Hippocampal formation (tissue), 2 donors: ENCODE measurements at regions not wholly inside any gene's neighbourhood (a gene's known extent, or its start where the extent isn't known, plus 50 kb on each side); places are given as distances from the start of the nearest gene placed in this dataset.
"Not testable (repeated sequence)": the region's sequence is repeated elsewhere in the genome, so short reads cannot be mapped to it uniquely, and the experiment has no call there.

ENCODE experiments used
- DNase-seq, 2 donors: peaks; one replicate each; lab custom pipeline; 2025; lab: John Stamatoyannopoulos, UW

DNA sequence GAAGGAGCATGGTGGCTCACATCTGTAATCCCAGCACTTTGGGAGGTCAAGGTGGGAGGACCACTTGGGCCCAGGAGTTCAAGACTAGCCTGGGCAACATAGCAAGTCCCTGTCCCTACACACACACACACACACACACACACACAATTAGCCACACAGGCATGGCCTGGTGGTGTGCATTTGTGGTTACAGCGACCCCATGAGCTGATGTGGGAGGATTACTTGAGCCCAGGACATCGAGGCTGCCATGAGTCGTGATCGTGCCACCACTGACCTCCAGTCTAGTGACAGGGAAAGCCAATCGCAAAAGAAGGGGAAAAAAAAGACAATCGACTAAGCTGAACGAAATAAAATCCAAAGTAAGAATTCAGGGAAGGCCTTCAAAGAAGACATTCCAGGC lies 67.9 kb downstream of the TBX3 start:
- no peak for DNase-seq

DNA sequence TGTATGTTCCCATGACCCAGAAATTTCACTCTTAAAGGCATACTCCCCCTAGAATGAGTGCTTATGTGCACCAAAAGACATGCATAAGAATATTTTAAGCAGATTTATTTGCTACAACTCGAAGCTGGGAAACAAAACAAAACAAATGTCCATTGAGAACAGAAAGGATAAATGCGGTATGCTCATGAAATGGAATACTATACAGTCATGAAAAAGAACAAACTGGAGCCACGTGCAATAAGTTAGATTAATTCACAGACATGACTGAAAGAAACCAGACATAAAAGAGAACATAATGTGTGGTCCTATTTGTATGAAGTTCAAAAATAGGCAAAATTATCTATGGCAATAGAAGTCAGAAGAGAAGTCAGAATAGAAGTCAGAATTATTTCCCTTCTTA lies 69.9 kb downstream of the TBX3 start:
- DNase-seq: no peak

DNA sequence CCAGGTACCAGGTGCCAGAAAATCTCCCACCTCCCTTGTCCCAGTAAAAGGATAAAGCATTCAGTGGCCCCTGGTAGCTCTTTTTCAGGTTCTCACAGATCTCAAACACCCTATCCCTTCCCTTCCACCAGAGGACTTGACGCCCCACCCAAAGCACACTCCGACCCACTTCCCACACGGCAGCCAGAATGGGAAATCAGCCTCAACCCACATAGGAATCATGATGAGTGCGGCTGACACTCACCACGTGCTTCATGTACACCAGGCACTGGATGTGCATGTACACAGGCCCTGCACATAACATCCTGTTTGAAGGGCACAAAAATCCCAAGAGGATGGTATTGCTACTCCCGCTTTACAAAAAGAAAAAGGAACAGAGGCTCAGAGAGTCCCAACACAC lies 71.9 kb downstream of the TBX3 start:
- DNase-seq: no peak

DNA sequence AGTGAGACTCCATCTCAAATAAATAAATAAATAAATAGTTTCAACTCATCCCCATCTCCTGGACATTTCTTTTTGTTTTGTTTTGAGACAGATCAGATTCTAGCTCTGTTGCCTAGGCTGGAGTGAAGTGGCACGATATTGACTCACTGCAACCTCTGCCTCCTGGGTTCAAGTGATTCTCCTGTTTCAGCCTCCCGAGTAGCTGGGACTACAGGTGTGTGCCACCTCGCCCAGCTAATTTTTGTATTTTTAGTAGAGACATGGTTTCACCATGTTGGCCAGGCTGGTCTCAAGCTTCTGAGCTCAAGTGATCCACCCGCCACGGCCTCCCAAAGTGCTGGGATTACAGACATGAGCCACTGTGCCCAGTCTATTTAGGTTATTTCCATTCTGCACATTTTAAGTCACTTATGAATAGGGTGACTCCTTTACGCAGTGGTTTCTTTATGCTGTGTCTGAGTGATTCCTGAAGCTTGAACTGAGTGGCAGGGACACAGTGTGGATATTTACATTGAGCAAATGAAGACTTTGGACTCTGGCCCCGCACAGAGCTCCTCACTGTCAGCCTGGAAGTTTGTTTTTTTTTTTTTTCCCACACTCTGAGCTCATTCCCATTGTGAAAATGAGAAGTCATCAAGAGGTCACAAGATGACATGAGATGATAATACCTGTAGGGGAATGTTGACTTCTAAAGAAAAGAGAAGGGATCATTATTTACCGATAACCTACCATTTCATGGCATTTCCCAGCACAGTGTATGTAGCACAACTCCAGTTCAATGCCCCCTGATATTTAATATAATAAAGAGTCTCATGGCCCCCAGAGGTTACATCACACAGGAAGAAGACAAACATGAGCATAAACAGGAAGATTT lies 72.6 kb downstream of the TBX3 start:
- no peak for DNase-seq

DNA sequence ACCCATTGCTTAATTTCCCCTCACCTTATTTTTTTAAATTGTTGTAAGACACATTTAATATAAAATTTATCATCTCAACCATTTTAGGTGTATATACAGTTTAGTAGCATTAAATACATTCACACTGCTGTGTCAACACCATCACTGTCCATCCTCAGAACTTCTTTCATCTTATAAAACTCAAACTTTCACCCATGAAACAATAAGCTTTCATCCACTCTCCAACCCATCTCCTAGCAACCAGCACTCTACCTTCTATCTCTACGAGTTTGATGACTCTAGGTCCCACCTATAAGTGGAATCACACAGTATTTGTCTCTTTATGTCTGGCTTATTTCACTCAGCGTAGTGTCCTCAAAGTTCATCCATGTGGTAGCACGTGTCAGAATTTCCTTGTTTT lies 75.5 kb downstream of the TBX3 start:
- no peak for DNase-seq

DNA sequence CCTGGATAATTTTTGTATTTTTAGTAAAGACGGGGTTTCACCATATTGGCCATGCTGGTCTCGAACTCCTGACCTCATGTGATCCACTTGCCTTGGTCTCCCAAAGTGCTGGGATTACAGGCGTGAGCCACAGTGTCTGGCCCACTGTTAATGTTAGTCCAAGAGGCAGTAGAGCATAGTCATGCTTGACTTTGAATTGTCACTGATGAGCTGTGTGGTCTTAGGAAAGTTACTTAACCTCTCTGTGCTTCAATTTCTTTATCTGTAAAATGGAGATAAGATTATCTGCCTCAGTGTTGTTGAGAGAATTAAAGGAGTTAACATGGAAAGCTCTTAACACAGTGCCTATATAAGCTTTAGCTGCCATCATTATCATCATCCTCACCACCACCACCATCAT lies 78.1 kb downstream of the TBX3 start:
- no peak for DNase-seq

DNA sequence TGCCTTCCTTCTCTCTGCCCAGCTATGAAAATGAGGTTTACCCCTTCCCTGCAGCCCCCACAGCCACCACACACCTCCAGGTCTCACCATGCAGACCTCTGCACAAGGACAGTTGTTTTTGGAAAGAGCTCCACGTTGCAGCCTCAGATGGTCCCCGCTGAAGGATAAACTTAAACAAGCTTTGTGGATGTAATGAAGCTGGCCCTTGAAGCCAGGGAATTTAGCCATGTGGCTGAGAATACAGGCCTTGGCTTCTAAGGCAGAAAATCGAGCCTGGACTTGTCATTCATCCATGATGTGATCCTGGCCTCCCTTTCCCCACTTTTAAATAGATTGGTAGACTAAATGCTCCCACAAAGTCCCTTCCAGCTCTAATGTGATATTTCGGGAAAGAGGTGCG lies 79.4 kb downstream of the TBX3 start:
- DNase-seq: no peak

DNA sequence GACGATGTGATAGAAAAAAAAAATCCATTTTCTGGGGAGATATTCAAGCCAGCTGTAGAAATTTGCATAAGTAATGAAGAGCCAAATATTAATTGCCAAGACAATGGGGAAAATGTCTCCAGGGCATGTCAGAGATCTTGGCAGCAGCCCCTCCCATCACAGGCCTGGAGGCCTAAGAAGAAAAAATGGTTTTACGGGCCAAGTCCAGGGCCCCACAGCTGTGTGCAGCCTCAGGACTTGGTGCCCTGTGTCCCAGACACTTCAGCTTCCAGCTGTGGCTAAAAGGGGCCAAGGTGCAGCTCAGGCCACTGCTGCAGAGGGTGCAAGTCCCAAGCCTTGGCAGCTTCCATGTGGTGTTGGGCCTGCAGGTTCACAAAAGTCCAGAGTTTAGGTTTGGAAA lies 83.4 kb downstream of the TBX3 start:
- DNase-seq: not testable (repeated sequence)

DNA sequence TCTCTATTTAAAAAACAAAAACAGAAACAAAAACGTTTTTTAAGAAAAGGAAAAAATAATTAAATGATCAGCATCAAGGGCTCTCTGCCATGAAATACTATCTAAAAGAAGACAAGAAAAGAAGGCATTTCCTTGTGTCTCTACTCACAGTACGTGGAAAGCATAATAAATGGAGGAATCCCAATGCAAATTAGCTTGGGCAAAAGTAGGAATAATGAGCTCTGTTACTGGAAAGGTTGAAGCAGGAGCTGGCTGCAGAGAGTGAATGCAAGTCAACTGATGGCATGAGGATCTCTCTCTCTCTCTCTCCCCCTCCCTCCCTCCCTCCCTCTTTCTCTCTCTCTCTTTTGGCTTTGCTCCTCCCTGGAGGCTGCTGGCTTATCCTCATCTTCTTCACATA lies 85.9 kb downstream of the TBX3 start:
- DNase-seq: no peak

DNA sequence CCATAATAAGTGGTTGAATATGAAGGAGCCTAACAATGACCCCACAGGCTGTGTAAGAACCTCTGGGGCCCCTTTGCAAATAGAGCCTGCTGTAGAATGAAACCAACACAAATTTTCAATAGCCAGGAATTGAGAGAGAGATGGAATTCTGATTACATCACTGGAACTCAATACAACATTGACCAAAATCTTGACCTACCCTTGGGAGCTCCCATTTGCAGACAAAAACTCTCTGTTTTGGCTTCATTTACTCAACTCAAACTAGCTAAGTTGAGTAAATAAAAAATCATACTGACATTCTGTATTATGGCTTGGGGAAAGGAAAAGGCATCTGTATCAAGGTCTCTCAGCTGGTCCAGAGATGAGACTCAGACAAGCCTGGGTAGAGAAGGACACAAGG lies 91.0 kb downstream of the TBX3 start:
- no peak for DNase-seq

DNA sequence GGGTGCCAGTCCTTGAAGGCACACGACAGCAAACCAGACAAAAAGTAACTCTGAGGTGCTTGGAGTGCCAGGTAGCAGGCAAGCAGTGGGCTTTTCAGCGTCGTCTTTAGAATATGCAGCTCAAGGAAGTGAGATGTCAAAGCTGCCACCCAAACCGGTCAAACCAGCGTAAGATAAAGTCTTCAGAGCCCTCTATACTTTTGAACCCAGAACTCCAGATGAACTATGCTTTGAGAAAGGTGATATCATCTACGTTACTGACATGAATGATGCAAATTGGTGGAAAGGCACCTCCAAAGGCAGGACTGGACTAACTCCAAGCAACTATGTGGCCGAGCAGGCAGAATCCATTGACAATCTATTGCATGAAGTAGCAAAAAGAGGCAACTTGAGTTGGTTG lies 95.9 kb downstream of the TBX3 start:
- DNase-seq: no peak

DNA sequence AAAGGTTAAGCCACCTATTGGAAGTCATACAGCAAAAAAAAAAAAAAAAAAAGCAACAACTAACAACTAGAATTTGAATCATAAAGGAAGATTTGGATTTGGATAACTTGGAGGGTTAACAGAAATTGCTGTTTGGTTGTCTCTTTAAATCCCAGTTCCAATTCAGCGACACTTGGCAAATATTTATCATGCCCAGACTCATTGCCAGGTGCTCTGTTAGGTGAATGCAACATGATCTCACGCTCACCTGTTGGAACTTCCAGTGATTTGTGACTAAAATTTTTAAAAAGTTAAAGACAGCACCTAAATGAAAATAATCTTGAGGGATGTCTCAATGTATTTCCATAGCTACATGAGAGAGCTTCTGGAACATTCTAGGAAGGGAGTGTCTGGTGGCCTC lies 103.7 kb downstream of the TBX3 start:
- no peak for DNase-seq

DNA sequence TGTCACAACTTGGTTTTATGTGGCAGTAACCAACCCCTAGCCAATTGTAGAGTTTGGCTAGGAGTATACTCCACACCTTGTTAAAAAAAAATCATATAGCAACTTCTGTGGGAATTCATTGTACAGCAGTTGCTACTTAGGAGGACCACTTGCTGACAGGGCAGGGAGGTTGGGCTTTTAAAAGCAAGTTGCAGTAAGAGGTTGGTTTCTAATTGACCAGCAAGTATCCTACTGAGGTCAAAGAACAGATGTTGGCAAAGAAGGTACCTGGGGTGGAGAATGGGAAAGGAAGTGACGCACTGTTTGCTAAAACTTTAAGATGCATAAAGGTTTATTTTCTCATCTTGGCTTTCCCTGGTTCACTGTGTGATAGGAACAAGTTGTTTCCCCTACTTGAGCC lies 104.6 kb downstream of the TBX3 start:
- no peak for DNase-seq

DNA sequence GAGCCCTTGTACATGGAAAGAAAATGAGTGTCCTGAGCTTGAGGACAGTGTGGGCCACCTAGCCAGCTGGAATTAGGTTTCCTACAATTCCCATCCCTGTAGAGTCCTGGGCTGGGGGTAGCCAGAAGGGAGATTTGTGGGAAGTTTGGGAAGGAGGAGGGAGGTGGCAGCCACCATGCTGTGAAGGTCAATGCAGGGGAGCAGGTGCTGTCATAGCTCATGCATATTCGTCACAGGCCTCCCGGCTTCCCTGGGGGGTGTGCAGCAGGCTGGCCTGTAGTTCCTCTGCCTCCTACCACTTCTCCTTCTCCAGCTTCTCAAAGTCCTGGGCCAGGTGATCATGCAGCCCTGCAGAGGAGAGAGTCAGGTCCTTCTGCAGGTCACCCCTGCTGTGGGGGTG lies 121.3 kb downstream of the TBX3 start:
- no peak for DNase-seq

DNA sequence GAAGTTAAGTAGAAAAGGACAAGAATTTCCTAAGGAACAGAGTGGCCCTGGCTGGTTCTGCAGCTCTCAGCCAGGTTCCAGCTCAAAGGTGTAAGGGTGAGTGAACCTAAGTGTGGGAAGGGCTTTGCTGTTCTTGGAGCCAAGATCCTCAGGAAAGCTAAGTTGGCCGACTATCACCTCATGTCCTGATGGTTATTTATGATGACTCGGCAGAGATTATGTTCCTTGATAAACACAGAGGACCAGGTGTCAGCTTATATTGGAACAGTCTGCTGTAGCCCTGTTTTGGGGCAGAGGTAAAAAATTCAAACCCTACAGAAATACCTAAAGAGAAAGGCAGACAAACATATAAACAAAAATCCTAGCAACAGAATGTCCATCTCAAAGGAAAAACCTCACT lies 128.5 kb downstream of the TBX3 start:
- no peak for DNase-seq

DNA sequence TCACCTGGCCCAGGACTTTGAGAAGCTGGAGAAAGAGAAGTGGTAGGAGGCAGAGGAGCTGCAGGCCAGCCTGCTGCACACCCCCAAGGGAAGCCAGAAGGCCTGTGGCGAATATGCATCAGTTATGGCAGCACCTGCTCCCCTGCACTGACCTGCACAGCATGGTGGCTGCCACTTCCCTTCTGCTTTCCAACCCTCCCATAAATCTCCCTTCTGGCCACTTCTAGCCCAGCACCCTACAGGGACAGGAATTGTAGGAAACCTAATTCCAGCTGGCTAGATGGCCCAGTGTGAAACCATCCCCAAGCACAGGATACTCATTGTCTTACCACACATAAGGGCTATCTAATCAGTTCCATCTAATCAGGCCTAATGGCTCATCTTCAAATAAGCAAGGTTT lies 136.3 kb downstream of the TBX3 start:
- DNase-seq: no peak

DNA sequence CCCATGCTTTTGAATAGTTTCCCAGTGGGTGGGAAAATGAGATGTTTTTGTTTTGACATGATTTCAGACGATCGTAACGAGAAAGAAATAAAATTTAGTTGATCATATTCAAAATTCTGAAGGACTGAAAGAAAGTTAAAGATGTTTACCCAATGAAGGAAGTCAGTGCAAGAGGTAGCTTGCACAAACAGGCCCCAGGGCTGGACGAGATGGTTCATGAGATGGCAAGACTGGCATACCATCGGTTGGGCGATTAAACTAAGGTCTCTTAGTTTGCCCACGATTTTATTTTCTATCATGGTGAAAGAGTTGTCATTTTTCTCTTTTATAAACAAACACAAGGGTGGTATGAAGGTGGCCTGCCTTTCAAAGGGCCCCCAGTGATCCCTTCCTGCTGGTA lies 124.5 kb upstream of the TBX5 start:
- DNase-seq: no peak

DNA sequence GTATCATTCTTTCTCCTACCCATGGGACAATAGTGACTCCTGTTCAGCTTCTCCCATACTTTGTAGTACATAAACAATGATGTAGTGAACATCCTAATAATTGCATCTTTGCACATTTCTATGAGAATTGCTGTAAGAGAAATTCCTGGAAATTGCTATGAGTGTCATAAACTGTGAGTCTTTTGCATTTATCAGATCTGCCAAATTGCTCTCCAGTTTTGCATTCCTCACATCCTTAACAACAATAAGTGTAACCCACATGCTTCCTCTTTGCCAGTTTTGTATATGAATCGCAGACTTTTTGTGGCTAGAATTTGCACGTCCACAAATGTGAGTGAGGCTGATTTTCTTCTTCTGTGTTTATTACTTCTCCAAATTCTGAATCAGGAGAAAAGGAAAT lies 124.0 kb upstream of the TBX5 start:
- no peak for DNase-seq

DNA sequence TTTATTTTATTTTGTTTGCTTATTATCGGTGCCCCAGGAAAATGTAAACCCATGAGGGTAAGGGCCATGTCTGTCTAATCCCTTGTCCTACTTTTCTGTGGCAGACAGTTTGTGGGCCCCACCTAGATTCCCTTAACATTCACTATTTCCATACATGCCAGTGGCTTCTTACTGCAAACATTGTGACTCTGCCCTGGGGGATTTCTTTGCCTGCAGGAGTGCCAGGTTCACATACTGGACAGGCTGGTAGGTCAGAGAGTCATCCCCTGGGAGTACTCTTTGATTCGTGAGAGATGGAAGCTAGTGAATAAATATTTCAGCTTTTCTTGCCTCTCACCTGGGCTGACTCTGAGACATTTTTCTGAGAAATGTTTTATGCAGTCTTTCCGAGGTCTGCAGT lies 122.8 kb upstream of the TBX5 start:
- DNase-seq: no peak

DNA sequence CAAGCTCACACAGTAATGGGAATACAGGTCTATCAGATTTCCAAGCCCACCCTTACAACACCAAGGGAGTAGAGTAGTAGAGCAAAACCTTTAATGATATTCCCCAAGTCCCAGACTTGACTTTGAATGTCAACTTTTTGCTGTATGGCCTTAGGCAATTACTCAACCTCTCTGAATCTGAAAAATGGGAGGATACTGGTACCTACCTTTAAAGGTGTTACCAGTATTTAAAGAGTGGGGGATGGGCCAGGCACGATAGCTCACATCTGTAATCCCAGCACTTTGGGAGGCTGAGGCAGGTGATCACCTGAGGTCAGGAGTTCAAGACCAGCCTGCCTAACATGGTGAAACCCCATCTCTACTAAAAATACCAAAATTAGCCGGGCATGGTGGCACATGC lies 115.2 kb upstream of the TBX5 start:
- not testable (repeated sequence) for DNase-seq

DNA sequence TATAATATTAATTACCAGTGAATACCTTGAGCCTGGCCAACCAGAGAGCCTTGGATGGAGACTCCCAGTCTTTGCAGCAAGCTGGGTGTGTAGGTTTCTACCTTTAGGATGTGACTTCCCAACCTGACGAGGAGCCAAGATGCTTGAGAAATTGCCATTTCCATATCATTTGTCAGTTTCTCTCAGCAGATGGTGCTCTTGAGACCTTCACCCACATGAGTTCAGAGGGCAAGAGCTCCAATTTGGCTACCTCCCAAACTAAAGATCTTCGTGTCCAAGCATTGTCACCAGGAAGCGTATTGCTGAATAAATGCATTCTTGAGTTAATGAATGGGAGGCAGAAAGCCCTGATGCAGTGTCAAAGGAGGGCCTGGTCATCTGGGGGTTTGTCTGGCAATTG lies 106.4 kb upstream of the TBX5 start:
- DNase-seq: no peak

DNA sequence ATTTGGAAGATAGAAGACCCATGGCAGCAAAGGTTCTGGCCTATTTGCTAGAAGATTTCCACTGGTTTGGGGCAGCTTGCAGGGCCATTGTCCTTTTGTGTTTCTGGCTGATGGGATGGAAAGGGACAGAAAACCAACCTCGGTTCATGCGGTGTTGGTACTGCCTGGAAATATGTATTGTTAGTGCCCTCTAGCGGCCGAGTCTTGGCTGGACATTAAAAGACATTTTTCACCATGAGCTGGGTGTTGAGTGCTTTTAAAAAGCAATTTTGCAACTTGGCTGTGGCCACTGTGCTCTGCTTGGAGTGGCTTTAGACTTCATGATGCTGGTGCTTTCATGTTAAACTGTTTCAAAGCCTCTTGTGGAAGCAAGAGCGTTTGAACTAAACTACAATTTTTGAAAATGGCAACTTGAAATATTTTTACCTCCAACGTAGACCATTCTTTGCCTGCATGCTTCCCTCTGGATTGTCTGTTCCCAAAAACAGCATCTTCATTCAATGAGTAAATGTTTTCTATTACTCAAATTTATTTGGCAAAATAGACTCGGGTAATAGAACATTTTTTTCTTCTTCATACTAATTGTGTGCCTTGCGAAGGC lies 102.7 kb upstream of the TBX5 start:
- peak; percentile 53 to 70 for DNase-seq

DNA sequence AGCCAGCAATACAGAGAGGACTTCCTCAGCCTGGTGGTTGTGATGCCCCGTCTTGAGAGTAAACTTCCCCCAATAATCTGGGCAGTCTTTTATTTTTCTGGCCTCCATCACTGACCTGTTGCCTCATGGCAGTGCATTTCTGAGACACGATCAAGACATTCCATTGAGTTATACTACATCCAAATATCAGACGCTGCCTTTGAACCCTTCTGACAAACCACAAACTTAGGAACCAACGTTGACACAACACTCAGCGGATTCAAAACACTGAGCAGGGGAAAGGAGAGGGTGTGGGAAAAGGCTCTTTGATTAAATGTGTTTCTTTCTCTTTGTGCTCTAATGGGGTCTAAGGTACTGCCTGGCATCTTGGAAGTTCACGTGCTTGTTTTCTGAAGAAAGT lies 100.7 kb upstream of the TBX5 start:
- no peak for DNase-seq

DNA sequence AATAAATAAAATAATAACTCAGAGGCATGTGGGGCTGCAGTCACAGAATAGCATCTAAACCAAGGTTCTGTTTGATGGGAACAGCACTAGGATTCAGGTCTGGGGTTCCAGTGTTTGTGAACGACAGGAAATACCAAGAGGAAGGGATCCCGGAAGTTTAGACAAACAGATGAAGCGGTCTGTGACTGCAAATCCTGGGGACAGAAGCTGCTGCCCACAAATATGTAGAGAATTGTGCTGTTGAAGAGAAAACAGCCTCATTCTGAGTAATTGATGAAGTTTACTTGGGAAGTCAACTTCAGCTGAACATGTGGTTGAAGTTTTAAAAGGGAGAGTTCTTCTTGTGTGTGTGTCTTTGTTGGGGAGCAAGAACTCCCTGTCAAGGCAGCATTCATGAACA lies 98.4 kb upstream of the TBX5 start:
- DNase-seq: no peak
